Liver (tissue), 7 donors: ENCODE measurements at regions not wholly inside any gene's neighbourhood (a gene's known extent, or its start where the extent isn't known, plus 50 kb on each side); places are given as distances from the start of the nearest gene placed in this dataset.

Experiments
- DNase-seq: peaks from one replicate; pipeline ENCODE4 v3.0.0-alpha.2; 2017; ENCODE audit warnings: low spot score
- H3K27ac ChIP-seq, 2 donors: one replicate each; pipeline ENCODE4 v1.7.0; 2013; ENCODE audit warnings: inconsistent platforms in 2 of 2, low read length in 2 of 2, control low read depth in 1 of 2, low read depth in 1 of 2, mild to moderate bottlenecking in 1 of 2
- H3K27me3 ChIP-seq, 4 donors: one replicate each; pipeline versions ENCODE4 v1.6.1 to v1.7.0; 2013; ENCODE audit warnings: low read length in 3 of 4, inconsistent platforms in 1 of 4, mild to moderate bottlenecking in 1 of 4, moderate library complexity in 1 of 4; ENCODE audit not compliant: control insufficient read depth in 4 of 4, insufficient read depth in 4 of 4
- H3K36me3 ChIP-seq, 4 donors: one replicate each; pipeline versions ENCODE4 v1.6.1 to v1.7.0; 2013; ENCODE audit warnings: low read length in 3 of 4, mild to moderate bottlenecking in 3 of 4, low read depth in 1 of 4, moderate library complexity in 1 of 4; ENCODE audit not compliant: control insufficient read depth in 4 of 4, insufficient read depth in 3 of 4
- H3K4me1 ChIP-seq, 4 donors: one replicate each; pipeline versions ENCODE4 v1.6.1 to v1.7.0; 2013; ENCODE audit warnings: low read length in 3 of 4, mild to moderate bottlenecking in 3 of 4, moderate library complexity in 1 of 4; ENCODE audit not compliant: control insufficient read depth in 4 of 4, insufficient read depth in 4 of 4
- H3K4me3 ChIP-seq, 3 donors: one replicate each; pipeline versions ENCODE4 v1.6.1 to v1.7.0; 2013; ENCODE audit warnings: low read length in 3 of 3, control low read depth in 1 of 3, low read depth in 1 of 3, mild to moderate bottlenecking in 1 of 3
- H3K9ac ChIP-seq, 2 donors: one replicate each; pipeline ENCODE4 v1.7.0; 2013; ENCODE audit warnings: low read length in 2 of 2, mild to moderate bottlenecking in 2 of 2, moderate library complexity in 2 of 2, control low read depth in 1 of 2, low read depth in 1 of 2
- H3K9me3 ChIP-seq, 4 donors: one replicate each; pipeline versions ENCODE4 v1.6.1 to v1.7.0; 2013; ENCODE audit warnings: low read length in 3 of 4; ENCODE audit not compliant: control insufficient read depth in 4 of 4
- EGR1 ChIP-seq, 2 donors: IDR thresholded peaks; 2 replicates each; pipeline ENCODE4 v1.6.1; 2016 to 2018; ENCODE audit warnings: antibody characterized with exemption in 2 of 2, low read depth in 2 of 2
- FOXA2 ChIP-seq: IDR thresholded peaks from 2 replicates; pipeline ENCODE4 v1.6.1; 2016; ENCODE audit warnings: antibody characterized with exemption
- GABPA ChIP-seq, 2 donors: IDR thresholded peaks in 1 of 2; conservative IDR thresholded peaks in 1 of 2; 2 replicates each; pipeline ENCODE4 v1.6.1; 2016; ENCODE audit warnings: antibody characterized with exemption in 2 of 2, mild to moderate bottlenecking in 1 of 2, moderate library complexity in 1 of 2
- HNF4A ChIP-seq, 2 donors: conservative IDR thresholded peaks; 2 replicates each; pipeline ENCODE4 v1.6.1; 2016; ENCODE audit warnings: antibody characterized with exemption in 2 of 2, mild to moderate bottlenecking in 2 of 2
- HNF4G ChIP-seq: IDR thresholded peaks from 2 replicates; pipeline ENCODE4 v1.6.1; 2016; ENCODE audit warnings: antibody characterized with exemption
- RAD21 ChIP-seq, 2 donors: IDR thresholded peaks; 2 replicates each; pipeline ENCODE4 v1.6.1; 2016; ENCODE audit warnings: antibody characterized with exemption in 2 of 2, mild to moderate bottlenecking in 2 of 2
- RXRA ChIP-seq, 2 donors: IDR thresholded peaks; 2 replicates each; pipeline ENCODE4 v1.6.1; 2017 to 2018; ENCODE audit warnings: antibody characterized with exemption in 2 of 2, mild to moderate bottlenecking in 1 of 2
- SP1 ChIP-seq: IDR thresholded peaks from 2 replicates; pipeline ENCODE4 v1.6.1; 2018; ENCODE audit warnings: antibody characterized with exemption, mild to moderate bottlenecking
- YY1 ChIP-seq: IDR thresholded peaks from 2 replicates; pipeline ENCODE4 v1.6.1; 2016; ENCODE audit warnings: antibody characterized with exemption, mild to moderate bottlenecking
- WGBS: extraction: QIAGEN DNeasy Blood & Tissue Kit; methylation state at CpG from one replicate; pipeline ENCODE4 v1.1.7; 2013; 5-methylcytosine and 5-hydroxymethylcytosine counted together
- TF ChIP-seq, protein P1 (sequence below): IDR thresholded peaks from 2 replicates; pipeline ENCODE4 v1.6.1; 2016; ENCODE audit warnings: antibody characterized with exemption
- TF ChIP-seq, protein P2 (sequence below): IDR thresholded peaks from 2 replicates; pipeline ENCODE4 v1.6.1; 2016; ENCODE audit warnings: antibody characterized with exemption
- TF ChIP-seq, protein P3 (sequence below): IDR thresholded peaks from 2 replicates; pipeline ENCODE4 v1.6.1; 2016; ENCODE audit warnings: antibody characterized with exemption, mild to moderate bottlenecking
- donor health status: healthy.
- donor health status: healthy.
- donor health status: healthy.
- donor health status: healthy.

DNA sequence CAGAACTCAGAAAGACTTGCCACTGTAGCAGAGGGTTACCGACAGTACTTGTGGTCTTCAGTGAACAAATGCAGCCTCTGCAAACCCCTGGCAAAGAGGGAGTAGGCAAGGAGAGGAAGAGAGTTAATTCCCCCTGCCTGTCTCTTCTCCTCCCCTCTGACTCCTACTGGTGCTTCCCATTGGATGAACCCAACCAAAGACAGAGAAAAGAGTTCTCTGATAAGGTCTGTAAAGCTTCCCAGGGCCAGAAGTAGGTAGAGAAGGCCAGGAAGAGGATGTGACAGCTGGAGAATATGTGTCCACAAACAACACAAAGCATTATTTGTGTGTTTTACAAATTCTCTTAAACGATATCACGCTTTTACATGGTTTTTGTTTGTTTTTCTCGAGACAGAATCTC lies 66.6 kb upstream of the GPCPD1 start:
- no peak for DNase-seq
- no peak overlapping the region for H3K4me3 ChIP-seq
- no peaks in the 10 kb centered on the region for H3K27me3 ChIP-seq
- no peak for TF ChIP-seq HNF4G
- no peak for TF ChIP-seq EGR1 (IDR thresholded peaks at IDR 0.05; ENCODE audit: low read depth in 2 of 2)
- no peak for TF ChIP-seq RXRA (IDR thresholded peaks at IDR 0.05)
- TF ChIP-seq, protein P1, sequence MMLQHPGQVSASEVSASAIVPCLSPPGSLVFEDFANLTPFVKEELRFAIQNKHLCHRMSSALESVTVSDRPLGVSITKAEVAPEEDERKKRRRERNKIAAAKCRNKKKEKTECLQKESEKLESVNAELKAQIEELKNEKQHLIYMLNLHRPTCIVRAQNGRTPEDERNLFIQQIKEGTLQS = no peak
- TF ChIP-seq SP1 = no peak
- H3K27ac ChIP-seq = no peak overlapping the region
- H3K9ac ChIP-seq = no peak overlapping the region
- H3K9me3 ChIP-seq = no peaks in the 10 kb centered on the region
- 82% methylated on average over 4 of the region's 4 CpGs for WGBS
- no peaks in the 10 kb centered on the region for H3K4me1 ChIP-seq
- H3K36me3 ChIP-seq = no peaks in the 10 kb centered on the region

DNA sequence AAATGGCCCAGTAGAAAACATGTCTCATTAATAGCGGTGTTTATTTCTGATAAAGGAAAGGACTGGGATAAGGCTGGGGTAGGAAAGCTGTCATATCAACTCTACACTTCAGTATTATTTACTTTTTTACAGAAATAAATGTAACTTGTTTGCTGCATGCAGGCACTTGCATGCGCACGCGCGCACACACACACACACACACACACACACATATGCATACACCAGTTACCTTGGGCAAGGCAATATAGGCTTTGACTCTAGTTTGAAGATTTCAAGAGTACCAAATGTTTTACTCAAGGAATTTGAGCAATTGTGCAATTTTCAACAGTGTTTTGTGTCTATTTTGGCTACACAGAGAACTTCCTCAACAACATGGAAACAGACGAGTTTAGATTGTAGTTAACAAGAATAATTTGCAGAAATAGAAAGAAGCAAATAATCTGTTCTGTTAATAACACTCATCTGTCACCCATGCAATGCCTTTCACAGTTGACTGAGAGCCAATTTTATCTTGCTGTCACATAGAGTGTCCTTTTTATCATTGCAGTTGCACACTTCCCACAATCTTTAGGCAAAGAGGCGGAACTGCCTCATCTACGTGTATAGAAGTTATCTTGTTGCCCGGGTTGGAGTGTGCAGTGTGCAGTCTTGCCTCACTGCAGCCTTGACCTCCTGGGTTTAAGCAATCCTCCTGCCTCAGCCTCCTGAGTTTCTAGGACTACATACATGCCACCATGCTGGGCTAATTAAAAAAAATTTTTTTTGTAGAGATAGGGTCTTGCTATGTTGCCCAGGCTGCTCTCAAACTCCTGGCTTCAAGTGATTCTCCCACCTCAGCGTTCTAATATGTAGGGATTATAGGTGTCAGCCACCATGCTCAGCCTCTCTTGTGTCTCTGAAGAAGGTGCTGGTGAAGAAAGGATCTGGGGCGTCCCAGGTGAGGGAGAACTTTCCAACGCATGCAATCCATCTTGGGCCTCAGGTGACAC lies 64.6 kb upstream of the GPCPD1 start:
- Histone ChIP-seq H3K36me3 (no peaks in the 10 kb centered on the region), H3K9me3 (no peaks in the 10 kb centered on the region), H3K4me3 (no peak overlapping the region), H3K27me3 (no peaks in the 10 kb centered on the region), H3K27ac (no peak overlapping the region), H3K4me1 (no peaks in the 10 kb centered on the region), H3K9ac (no peak overlapping the region)
- no peak for TF ChIP-seq HNF4G
- TF ChIP-seq, protein P2, sequence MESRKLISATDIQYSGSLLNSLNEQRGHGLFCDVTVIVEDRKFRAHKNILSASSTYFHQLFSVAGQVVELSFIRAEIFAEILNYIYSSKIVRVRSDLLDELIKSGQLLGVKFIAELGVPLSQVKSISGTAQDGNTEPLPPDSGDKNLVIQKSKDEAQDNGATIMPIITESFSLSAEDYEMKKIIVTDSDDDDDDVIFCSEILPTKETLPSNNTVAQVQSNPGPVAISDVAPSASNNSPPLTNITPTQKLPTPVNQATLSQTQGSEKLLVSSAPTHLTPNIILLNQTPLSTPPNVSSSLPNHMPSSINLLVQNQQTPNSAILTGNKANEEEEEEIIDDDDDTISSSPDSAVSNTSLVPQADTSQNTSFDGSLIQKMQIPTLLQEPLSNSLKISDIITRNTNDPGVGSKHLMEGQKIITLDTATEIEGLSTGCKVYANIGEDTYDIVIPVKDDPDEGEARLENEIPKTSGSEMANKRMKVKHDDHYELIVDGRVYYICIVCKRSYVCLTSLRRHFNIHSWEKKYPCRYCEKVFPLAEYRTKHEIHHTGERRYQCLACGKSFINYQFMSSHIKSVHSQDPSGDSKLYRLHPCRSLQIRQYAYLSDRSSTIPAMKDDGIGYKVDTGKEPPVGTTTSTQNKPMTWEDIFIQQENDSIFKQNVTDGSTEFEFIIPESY = no peak
- no peak for TF ChIP-seq YY1
- no peak for TF ChIP-seq HNF4A (conservative IDR thresholded peaks at IDR 0.05)
- TF ChIP-seq, protein P3, sequence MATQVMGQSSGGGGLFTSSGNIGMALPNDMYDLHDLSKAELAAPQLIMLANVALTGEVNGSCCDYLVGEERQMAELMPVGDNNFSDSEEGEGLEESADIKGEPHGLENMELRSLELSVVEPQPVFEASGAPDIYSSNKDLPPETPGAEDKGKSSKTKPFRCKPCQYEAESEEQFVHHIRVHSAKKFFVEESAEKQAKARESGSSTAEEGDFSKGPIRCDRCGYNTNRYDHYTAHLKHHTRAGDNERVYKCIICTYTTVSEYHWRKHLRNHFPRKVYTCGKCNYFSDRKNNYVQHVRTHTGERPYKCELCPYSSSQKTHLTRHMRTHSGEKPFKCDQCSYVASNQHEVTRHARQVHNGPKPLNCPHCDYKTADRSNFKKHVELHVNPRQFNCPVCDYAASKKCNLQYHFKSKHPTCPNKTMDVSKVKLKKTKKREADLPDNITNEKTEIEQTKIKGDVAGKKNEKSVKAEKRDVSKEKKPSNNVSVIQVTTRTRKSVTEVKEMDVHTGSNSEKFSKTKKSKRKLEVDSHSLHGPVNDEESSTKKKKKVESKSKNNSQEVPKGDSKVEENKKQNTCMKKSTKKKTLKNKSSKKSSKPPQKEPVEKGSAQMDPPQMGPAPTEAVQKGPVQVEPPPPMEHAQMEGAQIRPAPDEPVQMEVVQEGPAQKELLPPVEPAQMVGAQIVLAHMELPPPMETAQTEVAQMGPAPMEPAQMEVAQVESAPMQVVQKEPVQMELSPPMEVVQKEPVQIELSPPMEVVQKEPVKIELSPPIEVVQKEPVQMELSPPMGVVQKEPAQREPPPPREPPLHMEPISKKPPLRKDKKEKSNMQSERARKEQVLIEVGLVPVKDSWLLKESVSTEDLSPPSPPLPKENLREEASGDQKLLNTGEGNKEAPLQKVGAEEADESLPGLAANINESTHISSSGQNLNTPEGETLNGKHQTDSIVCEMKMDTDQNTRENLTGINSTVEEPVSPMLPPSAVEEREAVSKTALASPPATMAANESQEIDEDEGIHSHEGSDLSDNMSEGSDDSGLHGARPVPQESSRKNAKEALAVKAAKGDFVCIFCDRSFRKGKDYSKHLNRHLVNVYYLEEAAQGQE = no peak
- TF ChIP-seq RXRA (IDR thresholded peaks at IDR 0.05) = no peak
- TF ChIP-seq GABPA (IDR thresholded peaks at IDR 0.05 in 1 of 2, conservative IDR thresholded peaks at IDR 0.05 in 1 of 2) = no peak
- no peak for TF ChIP-seq FOXA2
- TF ChIP-seq RAD21 (IDR thresholded peaks at IDR 0.05) = no peak
- no peak for TF ChIP-seq SP1
- DNase-seq = peak; percentile 66
- WGBS = 75% methylated on average over 12 of the region's 12 CpGs
